Dedifferentiated amniotic fluid mesenchymal stem cell (primary cell): ENCODE measurements at regions not wholly inside any gene's neighbourhood (a gene's known extent, or its start where the extent isn't known, plus 50 kb on each side); places are given as distances from the start of the nearest gene placed in this dataset.

Experiments used
- DNase-seq: peaks from one replicate; pipeline ENCODE4 v3.0.0-alpha.2; 2016; ENCODE audit errors: extremely low spot score

DNA sequence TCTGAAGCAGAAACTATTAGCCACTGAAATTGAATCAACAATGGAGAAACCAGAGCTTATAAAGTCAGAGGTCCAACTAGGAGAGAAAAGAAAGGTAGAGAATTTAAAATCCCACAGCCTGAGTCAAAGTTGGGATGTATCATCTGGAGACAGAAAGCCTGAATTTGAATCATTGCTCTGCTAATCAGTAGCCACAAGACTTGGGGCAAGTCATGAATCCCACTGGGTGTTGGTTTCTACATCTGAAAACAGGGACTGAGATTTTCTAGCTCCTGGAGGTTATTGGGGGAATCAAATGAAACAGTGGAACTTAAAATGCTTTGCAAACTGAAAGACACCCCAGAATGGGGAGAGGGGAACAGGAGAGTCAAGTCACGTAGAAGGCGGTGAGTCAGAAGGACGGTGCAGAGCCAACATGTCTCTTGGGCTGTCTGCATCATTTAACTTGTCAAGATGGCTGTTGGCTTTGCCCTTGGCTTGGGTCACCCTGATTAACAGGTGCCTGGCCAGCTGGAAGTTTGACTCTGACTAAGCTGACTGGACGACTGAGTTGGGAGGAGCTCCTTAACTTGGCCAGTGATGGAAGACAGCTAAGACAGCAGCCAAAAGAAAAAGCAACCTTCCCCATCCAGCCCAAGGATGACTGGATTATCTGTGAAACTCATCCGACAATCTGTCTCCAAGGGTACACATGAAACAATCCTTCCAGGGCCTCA is 60.6 kb upstream of the ADRA1B start:
- DNase-seq: no peak

DNA sequence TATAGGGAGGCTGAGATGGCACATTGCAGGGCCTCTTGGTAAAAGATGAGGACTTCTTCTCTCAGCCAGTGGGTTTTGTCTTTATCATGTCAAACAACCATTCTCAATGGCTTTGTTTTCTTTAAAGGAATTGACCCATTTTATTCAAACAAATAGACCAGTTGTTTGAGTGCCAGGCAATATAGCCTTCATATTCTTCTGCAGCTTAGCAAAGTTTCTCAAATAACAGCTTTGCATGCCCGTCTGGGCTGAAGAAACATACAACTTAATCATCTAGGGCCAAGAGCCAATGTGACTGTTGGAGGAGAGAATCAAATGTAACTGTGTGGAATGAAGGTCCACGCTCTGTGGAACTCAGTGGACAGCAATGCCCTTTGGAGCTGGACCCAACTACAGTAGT is 57.4 kb upstream of the ADRA1B start:
- no peak for DNase-seq

DNA sequence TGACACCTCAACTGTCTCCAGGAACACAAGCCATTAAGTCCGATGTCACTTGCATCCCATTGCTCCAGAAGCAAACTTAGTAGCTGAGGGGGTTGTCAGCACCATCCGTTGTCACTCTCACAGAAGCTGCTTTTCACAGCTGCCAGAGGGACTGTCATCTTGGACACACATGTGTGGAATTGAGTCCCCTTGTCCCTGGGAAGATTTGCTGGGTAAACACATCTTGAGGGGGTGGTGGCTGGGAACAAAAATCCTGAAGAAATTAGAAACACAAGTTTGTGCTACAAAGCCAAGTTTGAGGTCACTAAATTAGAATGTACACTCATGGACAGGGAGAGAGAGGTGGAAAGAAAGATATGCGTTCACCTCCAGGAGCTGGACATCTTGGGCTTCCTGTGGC is 55.2 kb upstream of the ADRA1B start:
- DNase-seq: no peak

DNA sequence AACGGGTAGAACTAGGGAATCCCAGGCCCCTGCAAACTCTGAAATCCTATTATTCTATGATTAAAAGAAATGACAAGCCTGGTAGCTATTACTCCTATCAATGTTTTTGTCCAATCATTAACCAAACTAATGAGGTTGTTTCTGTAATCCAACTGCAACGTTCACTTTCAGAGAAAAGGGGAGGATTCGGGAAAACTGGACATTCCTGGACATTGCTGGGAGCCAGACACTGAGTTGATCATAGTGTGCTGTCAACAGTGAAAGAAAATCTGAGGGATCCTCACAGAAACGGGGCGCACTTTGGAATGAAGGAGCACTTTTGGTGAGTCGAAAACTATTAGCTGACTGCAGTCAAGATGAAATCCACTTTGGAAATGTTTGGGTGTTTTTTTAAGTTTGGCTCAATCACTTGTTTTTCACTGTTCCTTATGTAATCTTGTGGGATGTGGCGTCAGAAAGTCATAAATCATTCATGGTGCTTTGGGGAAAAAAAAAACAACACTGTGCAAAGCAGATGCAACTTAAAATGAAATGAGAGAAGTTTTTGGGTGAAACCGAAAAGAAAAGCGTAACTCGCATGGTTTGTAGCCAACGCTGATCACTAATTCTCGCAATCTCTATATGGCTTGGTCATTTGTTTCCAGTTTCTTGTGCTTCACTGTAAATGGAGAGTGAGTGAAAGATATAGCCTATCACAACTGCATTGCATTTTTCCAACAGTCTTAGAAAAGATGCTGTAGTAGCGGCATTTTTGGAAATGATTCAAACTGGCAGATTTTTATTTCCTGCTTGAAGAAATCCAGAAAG is 51.2 kb upstream of the ADRA1B start:
- DNase-seq: no peak

DNA sequence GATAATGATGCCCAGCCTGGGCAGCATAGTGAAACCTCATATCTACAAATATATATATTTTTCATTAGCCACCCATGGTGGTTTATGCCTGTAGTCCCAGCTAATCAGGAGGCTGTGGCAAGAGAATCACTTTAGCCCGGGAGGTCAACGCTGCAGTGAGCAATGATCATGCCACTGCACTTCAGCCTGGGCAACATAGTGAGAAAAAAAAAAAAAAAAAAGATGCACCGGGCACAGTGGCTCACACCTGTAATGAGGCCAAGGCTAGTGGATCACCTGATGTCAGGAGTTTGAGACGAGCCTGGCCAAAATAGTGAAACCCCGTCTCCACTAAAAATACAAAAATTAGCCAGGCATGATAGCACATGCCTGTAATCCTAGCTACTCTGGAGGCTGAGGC is 50.2 kb upstream of the ADRA1B start:
- DNase-seq: no peak
